HG03280 (cell line): ENCODE measurements at regions not wholly inside any gene's neighbourhood (a gene's known extent, or its start where the extent isn't known, plus 50 kb on each side); places are given as distances from the start of the nearest gene placed in this dataset.
"Not testable (repeated sequence)": the region's sequence is repeated elsewhere in the genome, so short reads cannot be mapped to it uniquely, and the experiment has no call there.

Experiments used
- ATAC-seq: cut with Tn5 transposase; IDR thresholded peaks from one replicate; pipeline ENCODE4 v1.9.1; 2021; ENCODE audit warnings: mild to moderate bottlenecking, moderate library complexity; ENCODE audit not compliant: unreplicated experiment

- ATAC-seq: no peak
Observed at GRCh38 chr5:84961193-84961592, 576.5 kb upstream of the EDIL3 start.

GRCh38 chr5:84961903-84962302, 577.2 kb upstream of the EDIL3 start:
- no peak for ATAC-seq

GRCh38 chr5:84983093-84983492, 598.4 kb upstream of the EDIL3 start:
- no peak for ATAC-seq

- ATAC-seq: no peak
Observed at GRCh38 chr5:84985148-84985547, 600.5 kb upstream of the EDIL3 start.

- no peak for ATAC-seq
Observed at GRCh38 chr5:84986688-84987087, 602.0 kb upstream of the EDIL3 start.

GRCh38 chr5:85000671-85001070, 616.0 kb upstream of the EDIL3 start:
- ATAC-seq: no peak

GRCh38 chr5:85002026-85002425, 617.3 kb upstream of the EDIL3 start:
- ATAC-seq: not testable (repeated sequence)

- ATAC-seq: no peak
Observed at GRCh38 chr5:85010014-85010562, 625.4 kb upstream of the EDIL3 start.

- ATAC-seq: no peak
Observed at GRCh38 chr5:85017261-85017660, 632.6 kb upstream of the EDIL3 start.

- no peak for ATAC-seq
Observed at GRCh38 chr5:85030316-85031084, 645.8 kb upstream of the EDIL3 start.

- ATAC-seq: no peak
Observed at GRCh38 chr5:85049020-85049419, 664.3 kb upstream of the EDIL3 start.

GRCh38 chr5:85052826-85053225, 668.1 kb upstream of the EDIL3 start:
- ATAC-seq: no peak

GRCh38 chr5:85069659-85070640, 685.3 kb upstream of the EDIL3 start:
- ATAC-seq: no peak

GRCh38 chr5:85077581-85077980, 692.9 kb upstream of the EDIL3 start:
- no peak for ATAC-seq

GRCh38 chr5:85096421-85096820, 711.7 kb upstream of the EDIL3 start:
- no peak for ATAC-seq

- ATAC-seq: no peak
Observed at GRCh38 chr5:85108471-85108870, 723.8 kb upstream of the EDIL3 start.

- ATAC-seq: no peak
Observed at GRCh38 chr5:85109616-85110015, 724.9 kb upstream of the EDIL3 start.

GRCh38 chr5:85132269-85132668, 747.6 kb upstream of the EDIL3 start:
- no peak for ATAC-seq

GRCh38 chr5:85140471-85140870, 755.8 kb upstream of the EDIL3 start:
- no peak for ATAC-seq

- no peak for ATAC-seq
Observed at GRCh38 chr5:85143138-85143537, 758.5 kb upstream of the EDIL3 start.

GRCh38 chr5:85148701-85149100, 764.0 kb upstream of the EDIL3 start:
- ATAC-seq: no peak

GRCh38 chr5:85159395-85159794, 774.7 kb upstream of the EDIL3 start:
- ATAC-seq: no peak
